DND-41 (cell line): ENCODE measurements at regions not wholly inside any gene's neighbourhood (a gene's known extent, or its start where the extent isn't known, plus 50 kb on each side); places are given as distances from the start of the nearest gene placed in this dataset.
"Not testable (repeated sequence)": the region's sequence is repeated elsewhere in the genome, so short reads cannot be mapped to it uniquely, and the experiment has no call there.

Source experiments
- ATAC-seq: fragments of 200-7000 bp; cut with Tn5 transposase; 3 replicates; pipeline ENCODE4 v1.9.1; 2021; ENCODE audit warnings: low read depth; ENCODE audit not compliant: insufficient read depth
- DNase-seq: peaks from one replicate; pipeline ENCODE4 v3.0.0-alpha.2; 2020
- H2AFZ ChIP-seq: 2 replicates; pipeline ENCODE4 v1.6.0; 2012; ENCODE audit warnings: low read depth, low read length
- H3K27ac ChIP-seq: 2 replicates; pipeline ENCODE4 v1.5.1; 2012; ENCODE audit warnings: low read length, inconsistent platforms
- H3K27me3 ChIP-seq: fragments of 200-600 bp; sonication (generic); 2 replicates; pipeline ENCODE4 v1.6.0; 2012; ENCODE audit warnings: low read length, mild to moderate bottlenecking, inconsistent platforms; ENCODE audit not compliant: insufficient read depth, poor library complexity
- H3K36me3 ChIP-seq: 2 replicates; pipeline ENCODE4 v1.5.1; 2012; ENCODE audit warnings: low read length, inconsistent platforms; ENCODE audit not compliant: insufficient read depth
- H3K4me1 ChIP-seq: 2 replicates; pipeline ENCODE4 v1.5.1; 2012; ENCODE audit warnings: mild to moderate bottlenecking, low read length; ENCODE audit not compliant: insufficient read depth
- H3K4me2 ChIP-seq: 2 replicates; pipeline ENCODE4 v1.6.0; 2012; ENCODE audit warnings: mild to moderate bottlenecking, moderate library complexity, low read length, inconsistent platforms; ENCODE audit not compliant: insufficient read depth
- H3K4me3 ChIP-seq, 2 experiments: fragments of 200-600 bp in 1 of 2; shearing (Covaris generic) in 1 of 2; 2 replicates each; pipeline ENCODE4 v1.5.1; 2012 to 2016; ENCODE audit warnings: inconsistent platforms in 2 of 2, low read length in 2 of 2, mild to moderate bottlenecking in 2 of 2, low read depth in 1 of 2, moderate library complexity in 1 of 2
- H3K79me2 ChIP-seq: 2 replicates; pipeline ENCODE4 v1.6.0; 2012; ENCODE audit warnings: low read length, inconsistent platforms; ENCODE audit not compliant: insufficient read depth
- H3K9ac ChIP-seq: 2 replicates; pipeline ENCODE4 v1.6.0; 2012; ENCODE audit warnings: low read depth, mild to moderate bottlenecking, inconsistent platforms, low read length, moderate library complexity
- H3K9me3 ChIP-seq: 2 replicates; pipeline ENCODE4 v1.5.1; 2012; ENCODE audit warnings: low read length, moderate library complexity, mild to moderate bottlenecking, inconsistent platforms; ENCODE audit not compliant: insufficient read depth, severe bottlenecking
- H4K20me1 ChIP-seq: 2 replicates; pipeline ENCODE4 v1.6.0; 2012; ENCODE audit warnings: low read length; ENCODE audit not compliant: insufficient read depth
- EZH2 ChIP-seq: IDR thresholded peaks from 3 replicates; pipeline ENCODE4 v1.6.1; 2012; ENCODE audit warnings: borderline replicate concordance, low read depth, mild to moderate bottlenecking, moderate library complexity, low read length, inconsistent platforms; ENCODE audit not compliant: severe bottlenecking
- TF ChIP-seq, protein P1 (sequence below): IDR thresholded peaks from 2 replicates; pipeline ENCODE4 v1.5.1; 2012; ENCODE audit warnings: borderline replicate concordance, low read length, moderate library complexity, mild to moderate bottlenecking; ENCODE audit not compliant: poor library complexity, severe bottlenecking; ENCODE audit errors: extremely low read depth

DNA sequence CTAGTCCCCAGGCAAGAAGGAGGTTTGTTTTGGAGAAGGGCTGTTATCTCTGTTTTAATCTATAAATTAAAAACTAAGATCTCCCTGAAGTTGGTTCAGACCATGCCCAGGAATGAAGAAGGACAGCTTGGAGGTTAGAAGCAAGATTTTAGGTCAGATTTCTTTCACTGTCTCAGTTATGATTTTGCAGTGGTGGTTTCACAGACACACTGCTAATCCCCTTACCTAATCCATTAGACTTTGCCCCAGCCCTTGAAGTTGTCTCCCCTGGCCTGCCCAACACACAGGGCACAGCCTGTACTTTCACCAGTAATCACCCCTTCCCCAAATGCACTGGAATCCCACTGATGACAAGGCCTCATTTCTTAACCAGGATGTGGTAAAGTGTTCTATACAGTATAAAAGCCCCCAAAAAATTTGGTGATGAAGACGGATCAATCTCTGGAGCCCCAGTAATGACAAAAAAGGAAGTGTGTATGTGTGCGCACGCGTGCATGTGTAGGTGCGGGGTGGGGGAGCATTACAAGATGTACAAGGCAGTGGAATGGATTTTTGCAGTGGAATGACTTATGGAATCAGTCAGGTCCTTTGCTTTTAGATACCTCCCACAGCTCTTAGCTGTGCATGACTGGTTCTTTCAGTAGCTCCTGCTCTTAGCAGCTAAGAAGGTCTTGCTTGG is 73.1 kb upstream of the TERB2 start:
- DNase-seq (no peak), ATAC-seq (no peak)
- H3K4me1 ChIP-seq, result no peaks in the 10 kb centered on the region
- no peak overlapping the region for H2AFZ ChIP-seq
- H3K27me3 ChIP-seq, result no peaks in the 10 kb centered on the region
- H4K20me1 ChIP-seq, result no peaks in the 10 kb centered on the region
- peaks cover 10% of the 10 kb centered on the region for H3K9me3 ChIP-seq
- TF ChIP-seq, protein P1, sequence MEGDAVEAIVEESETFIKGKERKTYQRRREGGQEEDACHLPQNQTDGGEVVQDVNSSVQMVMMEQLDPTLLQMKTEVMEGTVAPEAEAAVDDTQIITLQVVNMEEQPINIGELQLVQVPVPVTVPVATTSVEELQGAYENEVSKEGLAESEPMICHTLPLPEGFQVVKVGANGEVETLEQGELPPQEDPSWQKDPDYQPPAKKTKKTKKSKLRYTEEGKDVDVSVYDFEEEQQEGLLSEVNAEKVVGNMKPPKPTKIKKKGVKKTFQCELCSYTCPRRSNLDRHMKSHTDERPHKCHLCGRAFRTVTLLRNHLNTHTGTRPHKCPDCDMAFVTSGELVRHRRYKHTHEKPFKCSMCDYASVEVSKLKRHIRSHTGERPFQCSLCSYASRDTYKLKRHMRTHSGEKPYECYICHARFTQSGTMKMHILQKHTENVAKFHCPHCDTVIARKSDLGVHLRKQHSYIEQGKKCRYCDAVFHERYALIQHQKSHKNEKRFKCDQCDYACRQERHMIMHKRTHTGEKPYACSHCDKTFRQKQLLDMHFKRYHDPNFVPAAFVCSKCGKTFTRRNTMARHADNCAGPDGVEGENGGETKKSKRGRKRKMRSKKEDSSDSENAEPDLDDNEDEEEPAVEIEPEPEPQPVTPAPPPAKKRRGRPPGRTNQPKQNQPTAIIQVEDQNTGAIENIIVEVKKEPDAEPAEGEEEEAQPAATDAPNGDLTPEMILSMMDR, result no peak
- TF ChIP-seq EZH2, result no peak
- no peak overlapping the region for H3K4me2 ChIP-seq
- H3K79me2 ChIP-seq, result no peaks in the 10 kb centered on the region
- no peak overlapping the region for H3K9ac ChIP-seq
- H3K27ac ChIP-seq, result no peak overlapping the region
- H3K4me3 ChIP-seq, result no peak overlapping the region
- no peaks in the 10 kb centered on the region for H3K36me3 ChIP-seq

DNA sequence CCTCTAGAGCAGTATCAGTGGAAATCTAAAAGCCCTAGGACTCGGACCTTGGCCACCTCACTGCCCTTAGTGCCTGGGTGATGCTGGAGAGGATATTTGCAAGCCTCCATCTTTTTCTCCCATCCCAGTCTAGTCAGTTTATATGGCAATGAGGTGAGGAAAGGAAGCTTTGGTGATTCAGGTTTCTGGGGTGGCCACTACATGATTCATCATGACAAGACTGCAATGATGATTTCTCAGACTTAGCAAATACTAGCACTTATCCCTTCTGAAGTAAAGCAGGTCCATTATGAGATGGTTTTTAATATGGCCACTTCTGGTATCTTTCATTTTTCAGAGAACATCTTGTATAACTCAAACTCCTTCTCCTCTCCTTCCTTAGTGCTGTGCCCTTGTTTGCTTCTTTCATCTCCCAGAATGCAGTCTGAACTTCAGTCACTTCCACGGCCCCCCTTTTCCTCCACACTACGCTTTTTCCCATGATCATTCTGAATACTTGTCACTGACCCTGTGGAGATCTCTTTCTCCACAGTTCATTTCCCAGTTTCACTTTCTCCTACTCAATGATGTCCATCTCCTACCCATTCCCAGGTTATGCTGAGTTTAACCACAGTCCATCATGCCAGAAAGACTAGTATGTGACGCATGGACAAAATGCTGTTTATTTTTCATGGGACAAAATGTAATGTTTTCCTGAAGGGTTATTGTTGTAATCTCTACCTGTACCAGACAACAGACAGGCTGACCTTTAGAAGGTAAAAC is 57.4 kb upstream of the TERB2 start:
- not testable (repeated sequence) for H3K27me3 ChIP-seq, H3K9me3 ChIP-seq, H3K4me1 ChIP-seq, ATAC-seq, H3K27ac ChIP-seq, H3K4me3 ChIP-seq, H3K36me3 ChIP-seq, DNase-seq, H3K4me2 ChIP-seq, H3K9ac ChIP-seq, H3K79me2 ChIP-seq, H4K20me1 ChIP-seq, H2AFZ ChIP-seq

DNA sequence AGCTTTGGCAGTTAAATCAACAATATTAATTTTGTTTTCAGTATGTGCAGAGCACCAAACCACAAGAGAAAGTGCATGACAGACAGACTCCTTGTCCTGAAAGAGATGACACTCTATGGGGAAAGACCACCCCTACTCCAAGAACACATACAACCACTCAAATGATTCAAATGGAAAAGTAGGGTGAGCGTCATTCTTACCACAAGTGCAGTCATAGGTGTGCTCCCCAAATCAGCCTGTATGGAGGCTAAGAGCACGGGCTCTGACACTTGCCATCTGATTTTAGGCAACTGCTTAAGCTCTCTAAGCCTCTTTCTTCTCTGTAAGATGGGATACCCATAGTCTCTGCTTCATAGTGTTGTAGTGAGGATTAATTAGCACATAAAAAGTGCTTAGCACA is 56.7 kb upstream of the TERB2 start:
- H3K9me3 ChIP-seq, H3K4me1 ChIP-seq, H2AFZ ChIP-seq, H3K79me2 ChIP-seq, H3K4me3 ChIP-seq, H3K27ac ChIP-seq, H3K4me2 ChIP-seq, DNase-seq, H3K36me3 ChIP-seq, H4K20me1 ChIP-seq, H3K9ac ChIP-seq, H3K27me3 ChIP-seq, ATAC-seq: not testable (repeated sequence)

DNA sequence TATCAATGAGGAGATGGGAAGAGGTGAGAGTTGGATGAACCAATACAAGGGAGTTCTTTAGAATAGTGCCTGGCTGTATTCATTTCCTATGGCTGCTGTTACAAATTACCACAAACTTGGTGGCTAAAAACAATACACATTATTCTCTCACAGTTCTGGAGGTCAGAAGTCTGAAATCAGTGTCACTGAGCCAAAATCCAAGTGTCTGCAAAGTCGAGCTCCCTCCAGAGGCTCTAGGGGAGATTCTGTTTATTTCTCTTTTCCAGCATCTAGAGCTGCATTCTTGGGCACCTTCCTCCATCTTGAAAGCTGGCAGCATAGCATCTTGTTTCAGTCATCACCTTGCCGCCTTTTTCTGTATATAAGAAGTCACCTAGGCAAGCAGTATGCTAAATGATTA is 55.7 kb upstream of the TERB2 start:
- H3K9me3 ChIP-seq, H3K27me3 ChIP-seq, ATAC-seq, H3K4me1 ChIP-seq, H3K36me3 ChIP-seq, H3K4me3 ChIP-seq, H3K27ac ChIP-seq, DNase-seq, H3K79me2 ChIP-seq, H4K20me1 ChIP-seq, H3K9ac ChIP-seq, H2AFZ ChIP-seq, H3K4me2 ChIP-seq: not testable (repeated sequence)

DNA sequence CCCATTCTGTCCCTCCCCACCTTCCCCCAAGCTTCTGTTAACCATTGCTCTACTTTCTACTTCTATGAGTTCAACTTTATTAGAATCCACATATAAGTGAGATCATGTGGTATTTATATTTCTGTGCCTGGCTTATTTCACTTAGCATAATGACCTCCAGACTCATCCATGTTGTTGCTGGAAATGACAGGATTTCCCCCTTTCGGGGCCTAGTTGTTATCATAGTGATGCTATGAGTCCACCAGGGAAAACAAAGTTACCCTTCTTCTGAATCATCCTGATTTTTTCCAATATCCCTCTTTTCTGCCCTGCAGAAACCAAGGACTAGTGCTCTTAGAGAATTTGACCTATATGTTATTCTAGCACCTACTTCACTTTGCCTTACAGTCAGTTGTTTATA is 53.2 kb upstream of the TERB2 start:
- DNase-seq, H4K20me1 ChIP-seq, H3K27ac ChIP-seq, H3K27me3 ChIP-seq, H2AFZ ChIP-seq, H3K36me3 ChIP-seq, H3K4me2 ChIP-seq, ATAC-seq, H3K4me3 ChIP-seq, H3K9ac ChIP-seq, H3K4me1 ChIP-seq, H3K79me2 ChIP-seq, H3K9me3 ChIP-seq: not testable (repeated sequence)

DNA sequence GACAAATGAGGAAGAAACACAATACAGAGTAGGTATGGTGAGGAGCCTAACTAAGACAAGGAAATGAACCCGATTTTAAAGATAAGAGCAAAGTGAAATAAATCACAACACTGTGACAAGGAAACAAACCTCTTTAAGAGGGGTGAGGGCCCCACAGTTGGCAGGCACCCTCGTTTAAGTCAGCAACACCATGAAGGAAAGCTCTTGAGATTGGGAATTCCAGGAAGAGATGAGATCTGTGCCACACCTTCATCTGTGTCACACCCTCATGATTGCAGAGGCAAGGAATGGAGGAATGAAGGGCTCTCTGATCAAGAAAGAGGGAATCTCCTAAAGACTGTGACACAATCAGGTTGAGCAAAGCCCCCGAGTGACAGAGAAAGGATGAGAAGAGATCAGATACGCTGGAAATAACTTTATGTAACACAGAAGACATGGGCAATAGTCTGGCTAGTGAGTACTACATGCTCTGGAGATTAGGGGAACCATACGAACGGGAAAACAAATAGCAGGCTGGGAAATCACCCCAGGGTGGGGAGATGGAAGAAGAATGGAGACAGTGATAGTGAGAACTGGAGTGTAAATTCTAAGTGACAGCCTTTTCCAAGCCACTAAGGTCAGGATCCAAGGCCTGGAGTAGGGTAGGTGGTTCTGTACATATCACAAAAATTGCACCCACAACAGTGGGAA is 51.7 kb upstream of the TERB2 start:
- not testable (repeated sequence) for ATAC-seq, H3K79me2 ChIP-seq, H3K27me3 ChIP-seq, H3K4me3 ChIP-seq, H2AFZ ChIP-seq, H3K9ac ChIP-seq, H3K4me1 ChIP-seq, DNase-seq, H3K4me2 ChIP-seq, H3K27ac ChIP-seq, H3K9me3 ChIP-seq, H4K20me1 ChIP-seq, H3K36me3 ChIP-seq
